Islet of Langerhans (tissue), 1 donor: ENCODE measurements at regions not wholly inside any gene's neighbourhood (a gene's known extent, or its start where the extent isn't known, plus 50 kb on each side); places are given as distances from the start of the nearest gene placed in this dataset.

ENCODE experiments used
- FAIRE-seq: peaks from one replicate; lab custom pipeline; 2011; peaks lifted over from hg19 to GRCh38; lab: Jason Lieb, UNC

DNA sequence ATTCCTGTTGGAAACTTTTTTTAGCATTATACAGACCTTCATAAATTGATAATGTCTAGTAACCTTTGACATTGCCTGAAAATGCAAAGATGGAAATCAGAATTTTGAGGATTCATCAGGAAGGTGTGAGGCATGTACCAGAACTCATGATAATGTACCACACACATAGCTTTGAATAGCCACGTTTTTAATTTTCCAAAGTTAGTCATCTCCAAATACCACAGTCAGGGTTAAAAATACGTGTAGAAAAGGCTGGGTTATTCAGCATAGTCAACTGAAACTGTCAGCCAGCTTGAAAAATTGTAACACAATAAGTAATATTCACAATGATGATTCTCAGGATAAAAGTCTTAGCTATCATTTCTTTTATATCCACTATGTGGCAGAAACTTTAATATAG lies 102.0 kb upstream of the THRB start:
- FAIRE-seq, result no peak

DNA sequence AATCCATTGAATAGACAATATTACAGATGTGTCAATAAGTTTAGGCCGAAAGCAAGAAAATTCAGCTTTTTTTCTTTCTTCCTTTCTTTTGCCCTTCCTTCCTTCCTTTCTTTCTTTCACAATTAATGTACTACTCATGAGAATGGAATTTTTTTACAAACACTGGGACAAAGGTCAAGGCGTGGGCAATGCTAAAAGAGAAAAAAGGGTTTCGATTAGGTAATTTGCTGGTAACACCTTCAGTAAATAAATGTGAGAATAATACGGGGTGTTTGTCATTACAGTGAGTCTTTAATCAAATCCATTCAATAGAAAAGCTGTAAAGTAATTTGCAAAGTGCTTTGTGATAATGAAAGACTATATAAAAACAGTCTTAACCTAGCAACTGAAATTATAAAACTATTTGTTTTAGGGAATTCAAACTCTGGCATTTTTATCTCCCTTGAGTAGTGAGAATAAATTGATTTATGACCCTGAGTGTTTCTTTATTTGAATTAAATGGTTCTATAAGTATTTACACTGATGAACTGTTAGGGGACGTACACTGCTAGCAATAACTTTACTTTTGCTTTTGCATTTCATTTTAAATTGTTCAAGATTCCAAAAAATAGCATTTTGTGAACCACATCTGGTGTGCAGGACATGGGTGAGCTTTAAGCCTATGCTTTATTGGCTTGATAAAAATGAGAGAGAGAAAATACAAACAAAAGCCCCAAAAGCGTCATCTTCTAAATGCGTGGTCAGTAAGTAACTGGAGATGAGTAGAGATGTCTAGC lies 104.2 kb upstream of the THRB start:
- FAIRE-seq, result peak; percentile 47

- no peak for FAIRE-seq
Measured at GRCh38 chr3:24601066-24601939, 106.7 kb upstream of the THRB start.

- FAIRE-seq, result no peak
Measured at GRCh38 chr3:24604215-24604614, 109.6 kb upstream of the THRB start.

GRCh38 chr3:24605511-24606028 lies 110.9 kb upstream of the THRB start:
- no peak for FAIRE-seq

DNA sequence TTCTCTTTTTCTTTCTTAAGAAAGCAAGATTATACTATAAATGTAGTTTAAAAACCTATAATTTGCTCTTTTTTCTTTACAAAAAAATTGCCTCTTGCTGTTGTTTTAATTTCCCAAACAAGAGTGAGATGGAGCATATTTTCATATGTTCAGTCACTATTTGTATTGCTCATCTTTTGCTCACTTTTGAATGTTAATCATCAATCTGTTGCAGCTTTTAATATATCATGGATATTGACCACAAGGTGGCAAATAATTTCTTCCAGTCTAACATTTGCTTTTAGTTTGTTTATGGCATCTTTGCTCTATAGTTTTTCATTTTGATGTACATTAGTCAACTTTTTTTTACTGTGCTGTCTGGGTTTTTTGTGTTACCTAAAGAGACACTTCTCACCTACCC lies 112.6 kb upstream of the THRB start:
- FAIRE-seq, result no peak

GRCh38 chr3:24608701-24609390 lies 114.2 kb upstream of the THRB start:
- no peak for FAIRE-seq

DNA sequence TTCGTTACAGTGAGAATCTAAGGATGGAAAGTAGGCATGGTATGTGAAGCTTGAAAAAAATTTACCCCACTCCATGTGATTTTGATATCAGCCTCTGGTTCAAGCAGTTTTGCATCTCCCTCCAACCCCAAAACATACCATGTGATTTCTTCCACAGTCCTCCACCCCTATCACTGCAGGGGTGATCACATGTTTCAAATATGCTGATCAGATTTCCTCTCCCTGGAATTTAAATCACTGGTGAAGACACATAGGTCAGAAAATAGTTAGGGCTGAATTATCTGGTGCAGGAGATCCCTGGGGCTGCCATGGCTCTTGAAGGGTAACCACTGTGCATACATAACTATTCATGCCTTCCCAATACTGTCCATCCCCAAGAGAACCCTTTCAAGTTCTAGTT lies 119.7 kb upstream of the THRB start:
- no peak for FAIRE-seq

DNA sequence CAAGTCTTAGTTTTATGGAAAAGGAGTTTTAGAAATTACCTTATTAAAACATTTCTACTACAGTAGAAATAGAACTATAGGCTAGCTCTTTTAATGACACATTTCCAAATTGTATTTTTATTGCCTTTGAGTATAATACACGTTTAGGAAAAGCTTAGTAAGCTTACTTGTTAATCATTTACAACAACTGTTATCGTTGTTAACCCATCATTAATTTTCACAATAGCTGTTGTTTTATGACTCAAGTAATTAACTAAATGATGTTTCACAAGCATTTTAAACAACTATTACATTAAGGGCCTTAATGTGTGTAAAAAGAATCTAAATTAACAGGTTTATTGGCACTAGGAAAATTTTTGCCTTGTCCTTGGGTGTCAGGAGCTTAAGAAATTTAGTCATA lies 120.5 kb upstream of the THRB start:
- FAIRE-seq, result no peak

DNA sequence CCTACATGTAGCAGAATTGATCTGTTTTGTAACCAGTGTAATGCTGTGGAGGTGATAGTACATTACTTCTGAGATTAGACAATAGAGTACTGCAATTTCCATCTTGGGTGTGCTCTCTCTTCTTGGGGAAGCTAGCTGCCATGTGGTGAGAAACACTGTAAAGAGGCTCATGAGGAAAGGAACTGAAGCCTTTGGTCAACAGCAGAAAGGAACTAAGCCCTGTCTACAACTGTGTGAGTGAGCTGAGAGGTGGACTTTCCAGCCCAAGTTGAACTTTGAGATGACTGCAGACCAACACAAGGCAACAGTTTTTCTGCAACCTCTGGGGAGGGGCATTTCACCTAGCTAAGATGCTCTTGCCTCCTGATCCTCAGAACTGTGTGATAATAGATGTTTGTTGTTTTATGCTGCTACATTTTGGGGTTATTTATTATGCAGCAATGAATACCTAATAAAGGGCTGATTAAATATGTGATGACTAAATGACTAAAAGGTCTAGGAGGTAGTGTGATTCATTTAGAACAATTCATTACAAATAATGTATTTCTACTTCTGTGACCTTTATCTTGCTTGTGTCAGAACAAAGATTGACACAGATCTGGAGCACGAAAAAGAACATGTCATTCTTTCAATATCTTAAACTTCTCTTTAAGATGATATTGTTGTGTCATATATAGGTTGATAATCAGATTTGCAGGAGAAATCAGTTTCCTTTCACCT lies 121.6 kb upstream of the THRB start:
- FAIRE-seq, result no peak

- no peak for FAIRE-seq
Measured at GRCh38 chr3:24622138-24622537, 127.5 kb upstream of the THRB start.

DNA sequence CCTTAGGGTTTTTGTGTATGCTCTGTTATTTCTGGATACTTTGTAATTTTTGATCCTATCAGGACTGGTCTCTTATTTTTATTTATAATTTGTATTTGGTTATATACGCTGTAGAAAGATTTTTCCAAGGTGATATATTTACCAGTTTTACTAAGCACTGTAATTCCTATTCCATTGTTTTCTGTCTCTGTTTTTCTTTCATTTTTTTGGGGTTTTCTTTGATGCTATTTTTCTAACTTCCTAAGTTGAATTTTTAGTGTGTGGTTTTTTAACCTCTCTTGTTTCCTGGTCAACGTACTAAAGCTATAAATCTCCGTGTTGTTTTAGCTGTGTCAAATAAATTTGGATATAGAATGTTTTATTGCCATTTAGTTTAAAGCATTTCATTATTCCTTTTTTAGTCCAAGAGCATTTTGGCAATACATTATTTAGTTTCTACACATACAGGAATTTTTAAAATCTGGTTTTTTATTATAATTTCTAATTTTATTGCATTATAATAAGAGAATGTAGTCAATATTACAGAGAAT lies 128.1 kb upstream of the THRB start:
- FAIRE-seq, result peak; percentile 49

DNA sequence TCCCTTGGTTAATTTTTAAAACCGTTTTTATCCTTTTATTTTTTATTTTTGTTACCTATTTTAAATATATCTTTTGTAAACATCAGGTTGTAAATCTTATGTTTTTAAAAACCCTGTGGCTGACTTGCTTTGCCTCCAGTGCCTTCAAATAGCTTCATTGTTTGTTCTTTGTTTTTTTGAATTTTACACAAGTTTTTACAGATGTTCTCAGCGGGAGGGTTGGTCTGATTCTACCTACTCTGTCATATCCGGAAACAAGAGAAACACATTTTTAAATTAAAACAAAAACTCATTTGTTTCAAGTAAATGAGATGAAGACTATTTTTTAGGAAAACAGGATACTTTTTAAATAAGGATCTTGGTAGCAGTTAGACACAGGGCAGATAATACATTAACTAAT lies 129.0 kb upstream of the THRB start:
- FAIRE-seq, result no peak

GRCh38 chr3:24624938-24625681 lies 130.5 kb upstream of the THRB start:
- no peak for FAIRE-seq

- no peak for FAIRE-seq
Measured at GRCh38 chr3:24628523-24629258, 134.0 kb upstream of the THRB start.

DNA sequence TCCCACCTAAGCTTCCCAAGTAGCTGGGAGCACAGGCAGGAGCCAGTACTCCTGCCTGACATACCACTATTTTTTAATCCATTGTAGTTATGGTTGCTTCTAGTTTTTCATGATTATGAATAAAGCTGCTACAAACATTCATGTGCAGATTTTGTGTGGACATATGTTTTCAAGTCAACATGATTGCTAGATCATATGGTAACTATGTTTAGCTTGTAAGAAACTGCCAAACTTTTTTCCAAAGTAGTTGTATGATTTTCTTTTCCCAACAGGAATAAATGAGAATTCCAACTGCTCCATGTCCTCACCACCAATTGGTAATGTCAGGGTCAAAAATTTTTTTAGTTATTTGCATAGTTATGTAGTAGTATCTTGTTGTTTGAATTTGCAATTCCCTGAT lies 136.8 kb upstream of the THRB start:
- peak; percentile 24 for FAIRE-seq

DNA sequence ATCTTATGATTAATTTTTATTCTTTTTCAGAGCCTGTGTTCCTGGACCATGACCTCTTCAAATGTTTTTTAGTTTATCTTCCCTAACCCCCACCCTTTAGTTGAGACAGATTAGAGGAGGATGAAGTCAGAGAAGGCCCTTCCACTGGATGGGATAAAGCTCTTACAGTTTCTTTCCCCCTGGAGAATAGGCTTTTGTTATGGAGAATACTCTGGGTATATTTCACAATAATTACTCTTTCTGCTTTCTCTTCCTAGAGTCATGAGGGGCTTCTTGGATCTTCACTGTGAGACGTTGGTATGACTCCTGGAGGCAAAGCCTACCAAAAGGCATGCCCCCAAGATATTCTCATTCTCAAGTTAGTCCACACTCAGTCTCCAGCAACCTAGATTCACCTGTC lies 144.4 kb upstream of the THRB start:
- no peak for FAIRE-seq

DNA sequence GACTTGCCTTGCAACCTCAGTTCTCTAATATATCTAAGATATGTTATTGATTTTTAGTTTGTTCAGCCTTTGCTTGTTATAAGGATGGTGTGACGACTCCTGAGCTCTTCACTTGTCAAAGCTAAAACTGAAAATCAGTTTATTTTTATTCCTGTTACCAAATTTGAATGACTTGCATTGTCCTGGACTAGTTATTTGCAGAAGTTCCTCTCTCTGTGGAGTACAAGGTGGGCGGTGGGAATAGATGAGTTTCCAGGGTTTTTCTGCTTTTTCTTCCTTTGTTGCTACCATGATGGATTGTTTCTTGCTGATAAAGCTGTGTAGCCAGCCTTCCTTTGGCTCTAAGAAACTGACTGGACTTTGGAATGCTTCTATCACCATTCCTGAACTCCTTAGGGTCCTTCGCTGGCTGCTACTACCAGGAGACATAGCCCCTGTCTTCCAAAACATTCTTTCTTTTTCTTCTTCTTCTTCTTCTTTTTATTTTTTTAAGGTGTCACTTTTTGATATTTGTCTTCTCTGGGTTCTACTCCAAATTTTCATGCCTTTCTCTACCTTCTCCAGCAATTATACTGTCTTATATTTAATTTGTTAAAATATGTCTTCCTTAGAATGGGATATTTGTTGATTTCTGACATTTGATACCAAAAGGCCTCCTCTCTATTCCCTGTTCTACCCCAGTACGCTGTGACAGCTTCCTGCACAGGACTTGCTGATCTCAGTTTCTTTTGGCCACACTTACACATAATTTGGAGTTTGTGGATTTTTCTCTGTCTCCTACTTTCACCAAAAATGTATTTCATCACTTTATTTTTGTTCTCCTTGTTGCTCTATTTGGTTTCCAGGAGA lies 145.1 kb upstream of the THRB start:
- FAIRE-seq, result no peak

- FAIRE-seq, result no peak
Measured at GRCh38 chr3:24640330-24640877, 145.8 kb upstream of the THRB start.
